ENCODE measurements at regions not wholly inside any gene's neighbourhood (a gene's known extent, or its start where the extent isn't known, plus 50 kb on each side); places are given as distances from the start of the nearest gene placed in this dataset.

DNA sequence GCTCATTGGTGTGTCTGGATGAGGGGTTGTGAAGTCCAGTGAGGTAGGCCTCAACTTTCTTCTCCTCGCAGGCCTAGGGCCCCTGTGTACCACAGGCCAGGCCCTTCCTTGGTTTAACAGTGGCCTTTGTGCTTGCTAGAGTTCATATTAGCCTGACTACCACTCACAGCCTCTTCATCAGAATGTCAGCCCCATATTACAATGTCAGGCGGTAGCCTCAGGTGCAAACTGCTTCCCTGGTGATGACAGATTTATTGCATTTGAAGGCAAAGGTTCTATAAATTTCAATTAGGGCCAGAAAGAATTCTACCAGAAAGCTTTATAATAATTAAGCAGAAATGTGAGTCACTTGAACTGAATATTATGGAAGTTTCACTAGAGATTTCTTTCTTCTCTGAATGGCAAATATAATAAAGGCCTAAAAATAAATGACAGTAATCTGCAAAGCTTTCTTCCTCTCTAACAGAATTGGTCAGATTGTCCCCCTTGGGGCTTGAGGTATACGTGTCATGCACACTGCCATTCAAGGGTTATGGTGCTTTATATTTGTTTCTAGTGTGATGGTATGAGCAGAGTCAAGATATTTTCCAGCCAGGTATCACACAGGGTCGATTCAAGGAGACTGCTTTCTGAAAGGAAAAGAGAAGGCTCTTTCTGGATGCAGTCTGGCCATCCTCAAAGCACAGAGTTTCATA, 210.3 kb downstream of the CWF19L2 start:
- TF ChIP-seq POLR2A (IDR thresholded peaks at IDR 0.05; ENCODE audit: low read depth, low read length) (no peak), POLR2AphosphoS5 (IDR thresholded peaks at IDR 0.05; ENCODE audit: low read depth, low read length) (no peak), TAF1 (IDR thresholded peaks at IDR 0.05; ENCODE audit: low read depth, low read length) (no peak), SPI1 (IDR thresholded peaks at IDR 0.05; ENCODE audit: low read depth, low read length) (no peak), POU2F2 (IDR thresholded peaks at IDR 0.05; ENCODE audit: low read depth, low read length) (no peak), PAX5 (IDR thresholded peaks at IDR 0.05; ENCODE audit: insufficient read depth, low read length, severe bottlenecking) (no peak)
